IPS-NIHi7 (cell line): ENCODE measurements at regions not wholly inside any gene's neighbourhood (a gene's known extent, or its start where the extent isn't known, plus 50 kb on each side); places are given as distances from the start of the nearest gene placed in this dataset.

Experiments
- DNase-seq: peaks from one replicate; pipeline ENCODE4 v3.0.0; 2012; ENCODE audit warnings: mixed read lengths; ENCODE audit errors: extremely low spot score

GRCh38 chr10:58014436-58014835 is 253.3 kb downstream of the IPMK start:
- no peak for DNase-seq

- no peak for DNase-seq
Measured at GRCh38 chr10:58013406-58013805, 254.3 kb downstream of the IPMK start.

- DNase-seq = no peak
Measured at GRCh38 chr10:58010073-58010702, 257.5 kb downstream of the IPMK start.

GRCh38 chr10:58003945-58004344 is 263.7 kb downstream of the IPMK start:
- no peak for DNase-seq

GRCh38 chr10:58001159-58001558 is 266.5 kb downstream of the IPMK start:
- DNase-seq = no peak

DNA sequence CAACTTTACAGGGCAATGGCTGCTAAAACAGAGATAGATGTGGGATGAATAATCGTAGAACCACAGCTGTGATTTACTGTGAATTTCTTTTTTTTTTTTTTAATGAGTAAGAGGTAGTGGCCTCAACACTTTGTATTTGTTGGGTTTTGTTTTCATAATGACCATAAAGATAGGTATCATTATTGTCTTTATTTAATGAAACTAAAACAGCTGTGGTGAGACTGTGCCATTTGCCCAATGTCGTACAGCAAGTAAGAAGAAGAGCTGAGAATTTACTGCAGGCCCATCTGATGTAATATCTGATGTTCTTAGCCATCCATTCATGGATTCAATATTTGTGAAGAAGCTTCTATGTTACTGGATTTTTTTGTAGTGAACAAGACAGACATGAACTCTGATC is 271.2 kb downstream of the IPMK start:
- DNase-seq = no peak

- no peak for DNase-seq
Measured at GRCh38 chr10:57993302-57993701, 274.4 kb downstream of the IPMK start.

GRCh38 chr10:57992321-57993077 is 275.2 kb downstream of the IPMK start:
- DNase-seq = no peak

DNA sequence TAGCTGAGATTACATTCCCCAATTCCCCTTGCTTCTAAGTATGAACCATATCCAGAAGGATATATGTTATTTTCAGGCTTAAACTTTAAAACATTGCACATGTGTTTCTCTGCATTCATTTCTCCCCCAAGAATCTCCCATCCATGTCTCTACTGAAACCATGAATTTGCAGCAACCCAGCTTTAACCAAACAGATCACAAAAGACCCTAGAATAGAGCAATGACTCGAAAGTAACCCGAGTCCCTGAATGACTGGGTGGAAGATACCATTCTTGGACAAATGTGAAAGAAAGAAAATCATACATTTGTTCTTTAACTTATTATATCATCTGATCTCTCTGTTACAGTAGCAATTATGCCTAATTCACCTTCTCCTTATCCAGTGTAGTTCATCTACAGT is 278.7 kb downstream of the IPMK start:
- DNase-seq = no peak

DNA sequence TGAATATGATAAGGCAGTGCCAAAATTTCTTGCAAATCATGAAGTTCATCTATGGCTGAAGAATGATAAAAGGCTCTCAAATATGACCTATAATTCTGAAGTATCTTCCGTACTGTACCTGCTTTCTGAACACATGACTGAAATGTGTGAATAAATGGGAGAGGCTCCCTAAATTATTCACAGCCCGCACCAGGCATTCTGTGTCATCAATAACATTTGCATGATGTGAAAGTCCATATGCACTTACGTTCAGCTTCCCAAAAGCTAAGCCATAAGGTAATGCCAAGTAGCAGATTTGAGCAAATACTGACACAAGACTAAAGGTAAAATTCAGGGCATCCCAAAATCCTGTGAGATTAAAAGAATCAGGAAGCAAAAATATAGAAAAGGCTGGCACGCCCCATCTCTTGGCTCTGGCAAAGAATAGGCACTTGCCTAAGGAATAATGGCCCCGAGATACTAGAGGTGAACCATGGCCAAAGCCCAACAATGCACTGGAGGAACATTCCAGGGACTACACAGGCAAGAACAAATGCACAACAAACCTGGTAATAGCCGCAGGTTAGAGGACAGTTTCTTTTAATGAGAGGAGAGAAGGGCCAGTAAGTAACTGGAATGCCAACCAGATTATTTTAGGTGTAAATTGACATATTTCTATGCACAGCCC is 280.5 kb downstream of the IPMK start:
- no peak for DNase-seq

DNA sequence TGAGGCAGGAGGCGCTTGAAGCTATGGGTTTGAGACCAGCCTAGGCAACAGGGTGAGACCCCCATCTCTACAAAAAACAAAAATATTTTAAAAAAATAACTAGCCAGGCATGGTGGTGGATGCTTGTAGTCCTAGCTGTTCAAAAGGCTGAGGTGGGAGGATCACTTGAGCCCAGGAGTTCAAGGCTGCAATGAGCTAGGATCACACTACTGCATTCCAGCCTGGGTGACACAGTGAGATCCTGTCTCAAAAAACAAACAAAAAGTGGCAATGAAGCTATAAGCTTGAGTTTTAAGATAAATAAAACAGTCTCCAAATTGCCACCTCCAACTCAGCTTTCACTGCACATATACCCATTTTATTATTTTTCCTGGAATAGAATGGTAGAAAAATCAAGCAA is 281.3 kb downstream of the IPMK start:
- DNase-seq = no peak

DNA sequence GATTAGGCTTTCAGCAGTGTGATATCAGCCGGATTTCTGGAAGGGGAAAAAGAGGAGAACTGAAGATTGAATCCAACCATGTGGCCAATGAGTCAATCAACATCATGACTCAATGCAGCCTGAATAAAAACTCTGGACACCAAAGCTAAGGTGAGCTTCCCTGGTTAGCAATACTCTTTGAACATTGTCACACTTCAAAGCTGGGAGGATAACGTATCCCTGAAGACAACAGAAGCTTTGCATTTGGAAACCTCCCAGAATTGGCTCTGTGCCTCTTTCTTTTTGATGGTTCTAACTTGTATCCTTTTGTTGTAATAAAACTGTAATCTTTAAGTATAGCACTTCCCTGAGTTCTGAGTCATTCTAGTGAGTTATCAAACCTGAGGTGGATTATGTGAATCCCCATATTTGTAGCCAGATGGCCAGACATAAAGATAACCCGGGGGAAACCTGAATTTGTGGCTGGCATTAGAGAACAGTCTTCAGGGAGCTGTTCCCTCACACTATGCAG is 284.4 kb downstream of the IPMK start:
- no peak for DNase-seq

- DNase-seq = no peak
Measured at GRCh38 chr10:57982091-57982490, 285.6 kb downstream of the IPMK start.

GRCh38 chr10:57979956-57980355 is 287.7 kb downstream of the IPMK start:
- DNase-seq = no peak

DNA sequence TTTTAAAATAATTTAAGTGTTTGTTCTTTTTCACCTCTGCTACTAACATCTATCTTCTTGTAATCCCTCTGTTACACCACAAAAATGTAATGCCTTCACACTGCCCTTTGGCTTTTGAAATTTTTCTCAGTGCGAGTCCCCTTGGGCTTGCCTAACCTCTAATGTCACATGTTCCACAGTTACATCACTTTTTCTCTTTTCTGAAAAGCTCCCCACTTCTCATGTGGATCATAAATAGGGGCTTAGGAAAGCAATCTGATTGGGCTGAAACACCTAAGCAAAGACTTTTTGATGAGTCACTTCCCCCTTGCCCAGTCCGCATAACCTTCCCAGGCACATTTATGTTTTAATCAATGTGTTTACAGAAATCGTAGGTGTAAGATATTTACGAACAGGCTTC is 288.2 kb downstream of the IPMK start:
- DNase-seq = no peak

DNA sequence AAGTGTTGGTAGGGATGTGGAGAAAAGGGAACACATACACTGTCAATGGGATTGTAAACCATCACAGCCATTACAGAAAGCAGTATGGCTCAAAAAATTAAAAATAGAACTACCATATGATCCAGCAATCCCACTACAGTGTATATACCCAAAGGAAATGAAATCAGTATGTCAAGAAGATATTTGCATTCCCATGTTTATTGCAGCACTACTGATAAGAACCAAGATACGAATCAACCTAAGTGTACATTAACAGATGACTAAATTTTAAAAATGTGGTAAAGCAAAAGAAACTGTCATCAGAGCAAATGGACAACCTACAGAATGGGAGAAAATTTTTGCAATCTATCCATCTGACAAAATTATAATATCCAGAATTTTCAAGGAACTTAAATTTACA is 290.4 kb downstream of the IPMK start:
- no peak for DNase-seq

- DNase-seq = no peak
Measured at GRCh38 chr10:57973451-57973850, 294.2 kb downstream of the IPMK start.

DNA sequence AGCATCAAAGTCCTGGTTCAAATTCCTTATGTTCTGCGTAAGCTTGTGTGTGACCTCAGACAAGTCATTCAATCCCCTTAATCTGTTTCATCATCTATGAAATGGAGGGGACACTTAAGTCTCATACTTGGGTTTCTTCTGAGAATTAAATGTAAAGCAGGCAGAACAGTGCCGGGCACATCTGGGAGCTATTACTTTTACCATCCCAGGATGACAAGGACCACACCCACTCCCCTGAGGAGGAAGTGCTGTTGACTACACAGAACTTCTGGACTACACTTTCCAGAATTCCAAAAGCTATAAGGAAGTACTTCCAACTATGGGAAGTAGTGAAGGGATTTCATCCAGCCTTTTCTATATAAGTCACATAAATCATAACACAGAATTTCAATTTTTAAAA is 294.9 kb downstream of the IPMK start:
- DNase-seq = no peak

DNA sequence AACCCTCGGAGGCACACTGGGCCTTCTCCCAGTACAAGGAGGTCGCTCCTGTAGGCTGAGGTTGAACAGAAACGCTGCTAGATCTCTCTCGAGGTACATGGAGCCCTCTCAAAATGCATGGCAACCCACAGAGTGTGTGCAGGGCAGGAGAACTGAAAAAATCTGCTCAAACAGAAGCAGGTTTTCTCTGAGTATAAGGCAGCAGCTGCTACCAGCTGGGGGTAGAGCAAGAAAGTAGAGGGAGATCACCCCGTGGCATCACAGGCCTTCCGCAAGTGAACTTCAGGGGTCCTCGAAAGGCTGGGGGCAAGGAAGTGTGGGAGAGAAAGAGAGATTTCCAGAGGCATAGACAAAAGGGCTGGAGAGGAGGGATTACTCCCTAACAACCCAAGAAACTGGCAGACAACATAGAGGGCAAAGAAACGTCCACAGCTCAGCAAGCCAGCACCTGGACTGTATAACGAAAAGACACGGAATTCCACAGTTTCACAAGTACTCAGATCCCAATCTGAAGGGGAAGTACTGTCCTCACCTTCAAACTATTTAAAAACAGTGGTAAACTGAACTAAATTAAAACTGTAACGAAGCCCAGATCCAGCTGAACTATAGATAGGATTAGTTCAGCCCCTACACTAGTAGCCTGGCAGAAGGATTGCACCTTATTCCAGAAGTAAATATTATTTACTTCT is 299.2 kb downstream of the IPMK start:
- no peak for DNase-seq

GRCh38 chr10:57964351-57964750 is 303.3 kb downstream of the IPMK start:
- DNase-seq = no peak

GRCh38 chr10:57963546-57963945 is 304.1 kb downstream of the IPMK start:
- no peak for DNase-seq

GRCh38 chr10:57962839-57963238 is 304.9 kb downstream of the IPMK start:
- DNase-seq = no peak
